HG02763 (cell line): ENCODE measurements at regions not wholly inside any gene's neighbourhood (a gene's known extent, or its start where the extent isn't known, plus 50 kb on each side); places are given as distances from the start of the nearest gene placed in this dataset.
"Not testable (repeated sequence)": the region's sequence is repeated elsewhere in the genome, so short reads cannot be mapped to it uniquely, and the experiment has no call there.

Source experiments
- ATAC-seq: cut with Tn5 transposase; IDR thresholded peaks from one replicate; pipeline ENCODE4 v1.9.1; 2021; ENCODE audit warnings: mild to moderate bottlenecking, moderate library complexity; ENCODE audit not compliant: unreplicated experiment

DNA sequence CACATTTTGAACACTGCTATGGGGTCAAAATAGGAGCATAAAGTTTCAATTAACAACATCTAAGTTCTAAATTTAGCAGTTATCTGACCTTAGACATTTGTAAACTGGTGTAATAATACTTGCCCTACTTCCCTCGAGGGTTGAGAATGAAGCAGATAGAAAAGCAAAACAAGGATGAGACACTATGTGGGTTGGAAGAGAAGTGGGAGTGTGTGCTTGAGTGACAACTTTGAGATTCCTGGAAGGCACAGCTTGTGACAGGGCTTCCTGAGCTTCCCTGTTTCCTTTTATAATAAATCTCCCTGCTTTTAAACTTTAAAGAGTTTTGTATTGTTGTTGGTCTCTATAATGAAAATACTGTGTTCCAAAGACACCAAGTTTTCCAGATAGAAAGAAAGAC is 128.6 kb upstream of the CHST9 start:
- no peak for ATAC-seq

DNA sequence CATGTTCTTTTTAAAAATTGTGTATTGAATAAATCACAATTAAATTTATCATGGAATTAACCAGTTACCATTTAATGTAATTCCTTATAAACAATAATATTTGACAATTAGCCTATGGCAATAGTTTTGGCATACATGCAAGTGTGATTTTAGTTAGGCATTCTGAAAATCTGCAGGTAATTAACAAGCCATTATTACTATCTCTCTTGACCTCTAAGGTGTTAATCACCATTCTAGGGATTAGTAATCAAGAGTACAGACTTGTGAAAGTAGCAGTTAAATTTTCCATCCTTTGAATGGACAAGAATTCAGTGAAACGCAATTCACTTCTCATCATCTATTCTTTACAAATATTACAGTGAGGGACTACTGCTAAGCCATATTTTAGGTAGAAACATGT is 127.7 kb upstream of the CHST9 start:
- no peak for ATAC-seq

- ATAC-seq: no peak
Measured at GRCh38 chr18:27312153-27312552, 127.0 kb upstream of the CHST9 start.

- ATAC-seq: no peak
Measured at GRCh38 chr18:27311114-27311513, 126.0 kb upstream of the CHST9 start.

DNA sequence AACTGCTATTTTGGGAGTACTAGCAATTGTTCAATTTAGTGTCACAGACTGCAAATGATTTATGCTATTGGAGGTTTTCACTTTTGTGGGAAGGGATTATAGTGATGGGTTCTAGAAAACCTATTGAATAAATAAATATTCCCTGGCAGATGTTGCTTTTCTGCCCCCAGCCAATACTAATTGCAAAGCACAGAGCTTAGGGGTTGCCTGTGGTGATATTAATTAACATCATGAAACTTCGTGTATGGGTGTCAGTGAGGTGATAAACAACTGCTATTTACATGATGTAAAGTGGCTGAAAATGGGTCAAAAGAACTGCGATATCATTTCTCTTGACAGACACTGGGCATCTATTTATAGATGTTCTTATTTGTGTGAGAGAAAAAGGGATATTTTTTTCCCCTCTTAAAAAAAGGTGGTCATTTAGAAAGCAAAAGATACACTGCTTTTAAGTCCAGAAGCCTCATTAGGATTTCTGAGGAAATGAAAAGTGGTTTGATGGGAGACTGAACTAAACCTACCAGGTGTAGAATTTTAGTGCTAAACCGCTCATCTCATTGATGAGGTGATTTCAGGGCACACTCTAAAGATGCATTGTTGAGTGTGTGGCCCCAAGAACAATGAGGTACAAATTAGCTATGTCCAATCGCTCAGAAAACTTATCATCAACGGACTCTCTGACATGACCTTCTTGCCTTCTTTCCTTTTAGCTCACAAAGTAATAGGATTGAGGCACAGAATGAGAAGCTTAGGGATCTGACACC is 116.7 kb upstream of the CHST9 start:
- ATAC-seq: no peak

DNA sequence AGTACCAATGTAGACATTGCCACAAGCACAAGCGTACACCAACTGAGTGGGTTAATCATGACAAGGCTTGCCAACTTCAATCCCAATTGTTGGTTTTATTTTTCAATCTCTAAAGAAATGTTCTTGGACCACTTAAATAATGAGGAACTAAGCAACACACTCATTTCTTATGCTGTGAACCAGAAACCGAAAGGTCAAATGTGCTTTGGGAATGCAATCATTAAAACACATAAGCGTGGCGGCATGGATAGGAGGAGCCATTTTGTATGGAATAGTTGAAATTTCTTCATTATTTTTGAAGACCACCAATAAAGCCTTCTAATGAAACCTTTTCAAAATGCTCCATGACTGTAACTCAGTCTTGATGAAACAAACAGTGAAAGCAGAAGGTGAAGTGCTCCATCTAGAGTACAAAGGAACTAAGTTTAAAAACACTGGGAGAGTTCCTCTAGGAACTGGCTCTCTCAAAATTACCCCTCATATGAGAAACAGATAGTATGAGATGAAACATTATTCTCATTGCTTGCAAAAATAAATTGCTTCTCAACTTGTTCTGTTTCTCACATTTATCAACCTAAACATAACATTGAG is 113.2 kb upstream of the CHST9 start:
- ATAC-seq: no peak

GRCh38 chr18:27285973-27286562 is 101.0 kb upstream of the CHST9 start:
- ATAC-seq: not testable (repeated sequence)

DNA sequence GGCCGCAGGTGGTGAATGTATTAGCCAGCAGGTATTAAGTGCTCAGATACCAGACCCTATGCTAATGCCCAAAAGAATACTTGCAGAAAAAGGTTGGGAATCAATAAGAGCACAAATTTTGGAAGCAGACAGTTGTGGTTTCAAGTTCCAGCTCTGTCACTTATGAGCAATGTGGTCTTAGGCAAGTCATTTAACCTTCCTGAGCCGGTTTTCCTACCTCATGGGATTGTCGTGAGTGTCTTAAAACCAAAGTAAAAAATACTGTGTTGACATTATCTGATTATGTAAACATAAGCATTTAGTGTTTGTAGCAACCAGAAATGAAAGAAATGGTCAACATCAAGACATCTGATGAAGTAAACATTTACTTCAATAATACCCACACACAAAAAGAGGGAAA is 93.0 kb upstream of the CHST9 start:
- ATAC-seq: no peak

DNA sequence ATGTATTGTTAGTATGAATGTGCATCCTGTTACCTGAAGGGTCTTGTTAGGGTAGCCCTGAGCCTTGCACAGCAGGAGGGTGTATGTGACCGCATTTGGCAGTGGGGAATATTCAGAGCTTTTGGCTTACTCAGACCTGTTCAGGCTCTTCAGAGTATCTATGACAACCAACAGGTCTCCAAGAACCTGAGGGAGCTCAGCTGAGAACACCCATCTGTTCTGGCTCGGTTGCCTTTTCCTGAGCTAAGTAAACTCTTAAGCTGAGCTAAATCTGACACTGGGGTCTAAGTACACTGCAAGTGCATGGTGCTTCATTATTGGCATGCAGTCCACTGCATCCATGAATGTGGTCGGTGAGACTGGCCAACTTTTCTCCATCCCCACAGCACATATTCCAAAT is 92.4 kb upstream of the CHST9 start:
- no peak for ATAC-seq

DNA sequence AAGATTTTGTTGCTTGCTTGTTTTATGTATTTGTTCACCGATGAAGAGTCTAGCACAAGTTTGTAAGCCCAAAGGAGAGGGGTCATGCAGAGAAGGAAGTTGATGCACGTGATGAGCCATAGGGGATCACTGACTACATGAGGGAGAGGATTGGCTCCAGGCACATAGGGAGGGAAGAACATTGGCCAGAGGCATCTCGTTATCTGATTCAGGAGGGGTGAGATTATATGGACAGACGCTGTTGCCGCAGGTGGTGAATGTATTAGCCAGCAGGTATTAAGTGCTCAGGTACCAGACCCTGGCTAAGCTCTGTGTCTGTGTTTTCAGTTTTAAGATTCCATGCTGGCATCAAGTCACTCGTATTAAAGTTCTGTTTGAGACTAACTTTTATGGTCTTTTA is 91.8 kb upstream of the CHST9 start:
- ATAC-seq: no peak

GRCh38 chr18:27276479-27276878 is 91.4 kb upstream of the CHST9 start:
- no peak for ATAC-seq

- ATAC-seq: no peak
Measured at GRCh38 chr18:27274901-27275300, 89.8 kb upstream of the CHST9 start.

- no peak for ATAC-seq
Measured at GRCh38 chr18:27270508-27270907, 85.4 kb upstream of the CHST9 start.

- ATAC-seq: no peak
Measured at GRCh38 chr18:27263369-27263768, 78.3 kb upstream of the CHST9 start.

- ATAC-seq: no peak
Measured at GRCh38 chr18:27261769-27262549, 76.9 kb upstream of the CHST9 start.

GRCh38 chr18:27253571-27253970 is 68.5 kb upstream of the CHST9 start:
- no peak for ATAC-seq

DNA sequence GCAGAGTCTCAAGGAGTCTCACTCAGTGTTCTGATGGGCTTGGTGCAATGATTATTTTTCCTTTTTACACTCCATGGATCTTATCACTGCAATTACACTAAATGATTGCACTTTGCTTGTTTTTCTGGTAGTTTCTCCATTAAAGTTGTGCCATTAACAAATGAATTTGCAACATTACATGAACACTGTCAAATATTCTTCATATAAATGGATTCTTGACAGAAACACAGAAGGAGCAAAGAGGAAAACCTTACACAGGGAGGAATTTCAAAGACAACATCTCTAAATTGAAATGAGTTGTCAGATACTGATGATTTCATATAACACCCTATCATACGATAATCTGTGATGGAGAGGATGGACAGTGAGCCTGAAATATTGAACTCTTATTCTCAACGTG is 65.4 kb upstream of the CHST9 start:
- no peak for ATAC-seq

GRCh38 chr18:27249933-27250332 is 64.8 kb upstream of the CHST9 start:
- no peak for ATAC-seq

DNA sequence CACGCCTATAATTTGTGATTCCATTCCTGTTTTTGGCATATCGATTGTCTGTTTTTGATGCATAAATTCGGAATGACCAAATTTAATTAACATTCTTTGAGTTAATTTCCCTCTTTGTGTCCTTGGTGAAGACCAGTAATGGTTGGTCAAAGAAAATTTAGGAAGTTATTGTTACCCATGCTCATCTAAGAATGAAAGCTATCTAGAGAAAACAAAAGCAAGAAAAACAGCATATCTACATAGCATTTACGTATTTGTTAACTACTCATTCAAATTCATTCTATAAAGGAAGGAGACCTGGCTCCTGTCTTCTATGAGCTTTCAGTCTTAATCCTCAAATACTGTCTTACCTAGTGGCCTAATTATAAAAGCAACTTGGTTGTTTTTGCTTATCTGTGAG is 59.2 kb upstream of the CHST9 start:
- no peak for ATAC-seq

- no peak for ATAC-seq
Measured at GRCh38 chr18:27242392-27243047, 57.4 kb upstream of the CHST9 start.

GRCh38 chr18:27240383-27240782 is 55.3 kb upstream of the CHST9 start:
- ATAC-seq: no peak
